DND-41 (cell line): ENCODE measurements at regions not wholly inside any gene's neighbourhood (a gene's known extent, or its start where the extent isn't known, plus 50 kb on each side); places are given as distances from the start of the nearest gene placed in this dataset.

Experiments used
- CTCF ChIP-seq: IDR thresholded peaks from 2 replicates; pipeline ENCODE4 v1.5.1; 2012; ENCODE audit warnings: borderline replicate concordance, low read length, moderate library complexity, mild to moderate bottlenecking; ENCODE audit not compliant: poor library complexity, severe bottlenecking; ENCODE audit errors: extremely low read depth
- EZH2 ChIP-seq: IDR thresholded peaks from 3 replicates; pipeline ENCODE4 v1.6.1; 2012; ENCODE audit warnings: borderline replicate concordance, low read depth, mild to moderate bottlenecking, moderate library complexity, low read length, inconsistent platforms; ENCODE audit not compliant: severe bottlenecking

DNA sequence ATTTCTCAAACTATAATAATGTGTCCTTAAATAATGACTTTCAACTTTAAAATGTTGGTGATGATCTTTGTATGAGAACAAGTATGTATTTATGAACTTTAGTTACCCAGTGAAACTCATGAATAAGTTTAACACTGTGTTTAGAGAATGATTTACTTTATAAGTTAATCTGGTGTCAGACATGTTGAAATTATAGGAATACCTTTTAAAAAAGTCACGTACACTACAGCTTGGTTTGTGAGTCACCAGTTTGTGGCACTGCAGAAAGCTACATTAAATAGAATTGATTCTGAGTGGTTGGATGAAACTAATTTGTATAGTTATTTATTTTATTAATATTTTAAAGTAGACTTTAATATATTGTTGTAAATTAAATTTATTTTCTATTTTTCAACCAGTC is 1366.2 kb upstream of the PCDH20 start:
- TF ChIP-seq CTCF (no peak), EZH2 (no peak)
